HG03060 (cell line): ENCODE measurements at regions not wholly inside any gene's neighbourhood (a gene's known extent, or its start where the extent isn't known, plus 50 kb on each side); places are given as distances from the start of the nearest gene placed in this dataset.
"Not testable (repeated sequence)": the region's sequence is repeated elsewhere in the genome, so short reads cannot be mapped to it uniquely, and the experiment has no call there.

Experiments
- ATAC-seq: cut with Tn5 transposase; IDR thresholded peaks from one replicate; pipeline ENCODE4 v1.9.1; 2021; ENCODE audit warnings: low read depth, moderate number of reproducible peaks; ENCODE audit not compliant: unreplicated experiment

DNA sequence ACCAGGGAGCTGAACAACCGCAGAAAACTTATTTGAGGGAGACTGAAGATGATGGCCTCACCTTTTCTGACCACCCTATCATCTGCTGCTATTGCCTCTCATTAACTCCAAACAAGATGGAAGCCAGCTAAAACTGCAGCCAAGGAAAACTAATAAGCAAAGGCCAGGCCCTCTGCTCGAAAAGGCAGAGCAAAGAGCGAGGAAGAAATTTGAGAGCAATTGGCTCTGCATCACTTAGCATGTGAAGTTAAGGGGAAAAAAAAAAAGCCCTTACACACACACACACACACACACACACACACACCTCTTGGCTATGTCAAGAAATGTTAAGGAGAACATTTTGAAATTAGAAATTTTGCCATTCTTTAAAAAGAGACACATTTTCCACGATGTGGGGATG is 228.1 kb upstream of the CYLC2 start:
- no peak for ATAC-seq

DNA sequence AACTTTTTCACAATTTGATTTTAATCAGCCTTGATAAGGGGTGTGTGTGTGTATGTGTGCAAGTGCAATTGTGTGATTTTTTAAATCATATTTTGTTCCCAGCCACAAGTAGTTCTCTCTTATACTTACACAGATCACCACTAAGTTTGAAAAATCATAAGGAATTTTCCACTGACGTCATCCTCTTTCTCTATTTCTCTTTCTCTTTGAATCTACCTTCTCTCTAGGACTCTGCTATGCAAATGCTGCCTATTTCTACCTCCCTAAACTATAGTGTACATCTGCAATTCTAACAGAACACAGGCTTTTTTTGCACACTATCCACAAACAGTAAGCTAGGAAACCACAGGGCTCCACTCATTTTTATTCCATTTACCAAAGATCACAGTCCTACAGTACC is 254.6 kb upstream of the CYLC2 start:
- ATAC-seq = no peak

- no peak for ATAC-seq
Observed at GRCh38 chr9:102728946-102729345, 266.2 kb upstream of the CYLC2 start.

- no peak for ATAC-seq
Observed at GRCh38 chr9:102714184-102714583, 280.9 kb upstream of the CYLC2 start.

DNA sequence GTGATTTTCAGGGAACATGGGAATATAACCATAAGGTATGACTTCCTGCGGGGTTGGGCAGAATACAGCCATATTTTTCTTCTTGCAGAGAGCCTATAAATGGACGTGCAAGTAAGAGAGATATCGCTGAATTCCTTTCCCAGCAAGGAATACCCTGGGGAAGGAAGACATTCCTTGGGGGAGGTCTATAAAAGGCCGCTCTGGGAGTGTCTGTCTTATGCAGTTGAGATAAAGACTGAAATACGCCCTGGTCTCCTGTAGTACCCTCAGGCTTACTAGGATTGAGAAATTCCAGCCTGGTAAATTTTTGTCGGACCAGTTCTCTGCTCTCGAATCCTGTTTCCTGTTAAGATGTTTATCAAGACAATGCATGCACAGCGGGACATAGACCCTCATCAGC is 282.2 kb upstream of the CYLC2 start:
- ATAC-seq = not testable (repeated sequence)

GRCh38 chr9:102700936-102701335 is 294.2 kb upstream of the CYLC2 start:
- ATAC-seq = no peak

DNA sequence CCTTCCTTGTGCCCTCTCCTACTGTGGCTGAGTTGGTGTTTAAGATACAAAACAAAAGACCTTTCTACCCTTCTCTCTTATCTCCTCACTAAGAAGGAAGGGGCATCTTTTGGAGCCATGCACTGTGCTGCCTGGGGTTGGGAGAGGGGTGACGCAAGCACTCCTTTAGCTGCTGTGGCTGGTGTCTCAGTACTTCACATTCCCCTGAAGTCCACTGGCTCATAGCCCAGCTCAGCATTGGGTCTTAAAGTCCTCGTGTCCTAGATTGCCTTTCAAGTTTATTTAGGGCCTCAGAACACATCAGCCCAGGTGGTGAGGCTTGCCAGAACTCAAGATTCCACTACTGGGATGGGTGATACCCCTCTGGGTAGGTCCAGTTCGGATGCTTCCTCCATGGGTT is 325.9 kb upstream of the CYLC2 start:
- ATAC-seq = no peak

GRCh38 chr9:102652471-102652870 is 342.7 kb upstream of the CYLC2 start:
- ATAC-seq = no peak

DNA sequence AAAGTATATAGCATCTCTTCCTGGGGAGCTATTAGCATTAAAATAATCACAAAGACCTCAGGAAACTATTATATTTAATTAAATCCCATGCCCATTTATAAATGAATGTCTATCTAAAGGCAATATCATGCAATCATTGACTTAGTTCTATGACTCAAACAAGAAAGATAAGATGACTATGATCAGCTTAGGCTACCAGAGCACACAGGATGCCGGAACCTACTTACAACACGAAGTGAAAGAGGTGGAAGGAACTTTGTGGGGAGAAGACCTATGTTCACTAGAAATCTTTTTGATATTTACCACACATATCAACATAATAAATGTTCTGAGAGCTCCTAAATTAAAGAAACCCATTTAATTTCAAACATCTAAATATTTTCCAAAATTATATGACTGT is 344.2 kb upstream of the CYLC2 start:
- ATAC-seq = no peak

- ATAC-seq = no peak
Observed at GRCh38 chr9:102642651-102643050, 352.5 kb upstream of the CYLC2 start.

DNA sequence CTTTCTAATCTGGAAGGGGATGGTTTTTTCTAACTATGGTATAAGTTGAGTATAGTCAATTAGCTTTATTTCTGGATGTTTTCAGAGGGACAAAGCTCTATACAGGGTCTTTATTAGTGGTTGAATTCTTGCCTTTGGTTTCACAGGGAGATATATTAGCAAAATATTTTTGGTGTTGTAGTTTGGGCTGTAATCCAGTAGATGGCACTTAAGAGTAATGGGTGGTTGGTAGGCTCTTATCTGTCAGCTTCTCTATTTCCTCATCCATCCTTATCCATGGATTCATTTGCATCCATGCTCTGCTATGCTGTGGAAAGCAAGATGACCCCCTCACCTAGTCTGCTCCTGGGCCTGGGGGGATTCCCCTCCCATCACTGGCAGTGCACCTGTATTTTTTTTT is 363.6 kb upstream of the CYLC2 start:
- ATAC-seq = no peak

- no peak for ATAC-seq
Observed at GRCh38 chr9:102609461-102609860, 385.7 kb upstream of the CYLC2 start.

DNA sequence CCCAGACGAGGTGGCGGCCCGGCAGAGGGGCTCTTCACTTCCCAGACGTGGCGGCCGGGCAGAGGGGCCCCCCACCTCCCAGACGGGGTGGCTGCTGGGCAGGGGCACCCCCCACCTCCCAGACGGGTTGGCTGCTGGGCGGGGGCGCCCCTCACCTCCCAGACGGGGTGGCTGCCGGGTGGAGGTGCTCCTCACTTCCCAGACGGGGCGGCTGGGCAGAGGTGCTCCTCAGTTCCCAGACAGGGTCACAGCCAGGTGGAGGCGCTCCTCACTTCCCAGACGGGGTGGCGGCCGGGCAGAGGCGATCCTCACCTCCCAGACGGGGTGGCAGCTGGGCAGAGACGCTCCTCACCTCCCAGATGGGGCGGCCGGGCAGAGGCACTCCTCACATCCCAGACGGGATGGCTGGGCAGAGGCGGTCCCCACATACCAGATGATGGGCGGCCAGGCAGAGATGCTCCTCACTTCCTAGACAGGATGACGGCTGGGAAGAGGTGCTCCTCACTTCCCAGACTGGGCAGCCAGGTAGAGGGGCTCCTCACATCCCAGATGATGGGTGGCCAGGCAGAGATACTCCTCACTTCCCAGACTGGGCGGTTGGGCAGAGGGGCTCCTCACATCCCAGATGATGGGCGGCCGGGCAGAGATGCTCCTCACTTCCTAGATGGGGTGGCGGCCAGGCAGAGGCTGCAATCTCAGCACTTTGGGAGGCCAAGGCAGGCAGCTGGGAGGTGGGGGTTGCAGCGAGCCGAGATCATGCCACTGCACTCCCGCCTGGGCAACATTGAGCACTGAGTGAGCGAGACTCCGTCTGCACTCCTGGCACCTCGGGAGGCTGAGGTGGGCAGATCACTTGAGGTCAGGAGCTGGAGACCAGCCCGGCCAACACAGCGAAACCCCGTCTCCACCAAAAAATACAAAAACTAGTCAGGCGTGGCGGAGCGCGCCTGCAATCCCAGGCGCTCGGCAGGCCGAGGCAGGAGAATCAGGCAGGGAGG is 391.6 kb upstream of the CYLC2 start:
- ATAC-seq = not testable (repeated sequence)

- ATAC-seq = no peak
Observed at GRCh38 chr9:102594241-102594640, 400.9 kb upstream of the CYLC2 start.

DNA sequence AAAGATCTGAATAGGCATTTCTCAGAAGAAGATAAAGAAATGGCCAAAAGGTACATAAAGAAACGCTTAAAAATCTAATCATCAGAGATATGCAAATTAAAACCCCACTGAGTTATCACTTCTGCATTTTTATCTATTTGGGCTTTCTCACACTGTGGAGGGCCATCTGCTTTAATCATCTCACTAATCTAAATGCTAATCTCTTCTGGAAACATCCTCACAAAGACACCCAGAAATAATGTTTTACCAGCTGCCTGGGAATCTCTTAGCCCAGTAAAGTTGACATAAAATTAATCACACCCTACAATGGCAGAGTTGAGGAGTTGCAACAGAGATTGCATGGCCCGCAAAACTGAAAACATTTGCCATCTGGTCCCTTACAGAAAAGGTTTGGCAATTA is 407.9 kb upstream of the CYLC2 start:
- no peak for ATAC-seq

DNA sequence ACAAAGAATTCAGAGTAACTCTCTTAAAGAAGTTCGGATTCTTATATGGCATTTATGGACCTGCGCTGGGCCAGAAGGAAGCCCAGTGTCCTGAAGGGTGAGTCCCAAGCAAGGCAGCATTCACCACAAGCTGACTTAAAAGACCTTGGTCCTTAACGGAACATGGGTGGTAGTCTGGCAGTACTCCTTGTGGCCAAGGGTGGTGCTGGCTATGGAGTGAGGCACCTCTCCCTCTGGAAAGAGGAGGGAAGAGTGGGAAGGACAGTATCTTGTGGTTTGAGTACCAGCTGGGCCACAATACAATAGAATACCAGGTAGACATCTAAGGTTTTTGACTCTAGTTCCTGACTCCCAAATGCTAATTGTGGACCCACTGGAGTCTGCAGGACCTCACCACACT is 425.7 kb upstream of the CYLC2 start:
- ATAC-seq = no peak

- ATAC-seq = no peak
Observed at GRCh38 chr9:102551346-102551745, 443.8 kb upstream of the CYLC2 start.

DNA sequence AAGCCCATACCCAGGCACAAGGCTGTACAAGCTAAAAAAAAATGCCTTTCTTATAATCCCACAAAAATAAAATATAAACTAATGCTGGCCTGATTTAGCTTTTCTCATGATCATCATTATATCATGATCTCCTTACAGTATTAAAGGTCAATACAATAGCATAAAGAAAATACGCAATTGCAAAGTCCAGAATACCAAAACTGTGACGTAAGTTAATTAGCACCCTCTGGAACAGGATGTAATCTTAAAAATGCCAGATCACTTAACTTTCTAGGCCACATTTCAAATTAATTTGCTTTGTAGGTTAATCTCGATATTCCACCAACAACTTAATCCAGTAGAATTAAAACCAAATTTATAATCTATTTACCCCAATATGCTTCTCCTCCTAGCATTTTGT is 444.2 kb upstream of the CYLC2 start:
- ATAC-seq = no peak

- ATAC-seq = no peak
Observed at GRCh38 chr9:102550266-102550665, 444.9 kb upstream of the CYLC2 start.

GRCh38 chr9:102534031-102534430 is 461.1 kb upstream of the CYLC2 start:
- no peak for ATAC-seq

GRCh38 chr9:102521097-102521755 is 473.9 kb upstream of the CYLC2 start:
- ATAC-seq = no peak

GRCh38 chr9:102519423-102519822 is 475.7 kb upstream of the CYLC2 start:
- no peak for ATAC-seq
